Naive B cell (primary cell): ENCODE measurements at regions not wholly inside any gene's neighbourhood (a gene's known extent, or its start where the extent isn't known, plus 50 kb on each side); places are given as distances from the start of the nearest gene placed in this dataset.
A peak's percentile ranks its signal among the peaks of the same experiment; 100 is the strongest.

Experiments
- ATAC-seq, 2 donors: fragments of 150-1000 bp; cut with Tn5 transposase; 2 replicates each; pipeline ENCODE4 v1.10.0; 2021; ENCODE audit warnings: low read depth in 2 of 2, mild to moderate bottlenecking in 2 of 2, moderate library complexity in 2 of 2
- DNase-seq: peaks from one replicate; pipeline ENCODE4 v3.0.0; 2022
- H3K27ac Mint-ChIP-seq, 6 donors: one replicate each; pipeline ENCODE4 v1.8.0; 2020 to 2022; ENCODE audit warnings: mild to moderate bottlenecking in 6 of 6, mixed read lengths in 6 of 6, moderate library complexity in 5 of 6, inconsistent platforms in 2 of 6
- H3K27me3 Mint-ChIP-seq, 3 donors: one replicate each; pipeline ENCODE4 v1.8.0; 2021 to 2022; ENCODE audit warnings: mixed read lengths in 3 of 3, mild to moderate bottlenecking in 1 of 3
- H3K36me3 Mint-ChIP-seq, 2 donors: one replicate each; pipeline ENCODE4 v1.8.0; 2020 to 2022; ENCODE audit warnings: mixed read lengths in 2 of 2, inconsistent platforms in 1 of 2, mild to moderate bottlenecking in 1 of 2
- H3K4me1 Mint-ChIP-seq, 3 donors: one replicate each; pipeline ENCODE4 v1.8.0; 2020 to 2022; ENCODE audit warnings: mixed read lengths in 3 of 3, inconsistent platforms in 1 of 3, mild to moderate bottlenecking in 1 of 3, moderate library complexity in 1 of 3
- H3K4me3 Mint-ChIP-seq, 8 donors: one replicate each; pipeline ENCODE4 v1.8.0; 2020 to 2022; ENCODE audit warnings: mild to moderate bottlenecking in 8 of 8, mixed read lengths in 8 of 8, moderate library complexity in 8 of 8, inconsistent platforms in 2 of 8
- H3K9me3 Mint-ChIP-seq, 7 donors: one replicate each; pipeline ENCODE4 v1.8.0; 2020 to 2022; ENCODE audit warnings: mixed read lengths in 7 of 7, mild to moderate bottlenecking in 5 of 7, inconsistent platforms in 2 of 7, moderate library complexity in 1 of 7

GRCh38 chr3:74531491-74531890 lies 83.0 kb downstream of the CNTN3 start:
- no peak overlapping the region for H3K4me3 Mint-ChIP-seq
- peaks cover 0 to 28% (median 6%) of the 10 kb centered on the region in 7 donors for H3K9me3 Mint-ChIP-seq
- no peak overlapping the region for H3K27ac Mint-ChIP-seq
- no peaks in the 10 kb centered on the region for H3K4me1 Mint-ChIP-seq
- no peak for DNase-seq
- H3K36me3 Mint-ChIP-seq: no peaks in the 10 kb centered on the region
- H3K27me3 Mint-ChIP-seq: no peaks in the 10 kb centered on the region
- no peak for ATAC-seq

GRCh38 chr3:74529145-74529544 lies 85.3 kb downstream of the CNTN3 start:
- H3K9me3 Mint-ChIP-seq: peaks cover 0 to 28% (median 6%) of the 10 kb centered on the region in 7 donors
- DNase-seq (no peak), ATAC-seq (no peak)
- no peaks in the 10 kb centered on the region for H3K36me3 Mint-ChIP-seq
- no peaks in the 10 kb centered on the region for H3K27me3 Mint-ChIP-seq
- no peak overlapping the region for H3K4me3 Mint-ChIP-seq
- no peak overlapping the region for H3K27ac Mint-ChIP-seq
- no peaks in the 10 kb centered on the region for H3K4me1 Mint-ChIP-seq

GRCh38 chr3:74527566-74527965 lies 86.9 kb downstream of the CNTN3 start:
- Mint-ChIP-seq H3K36me3 (no peaks in the 10 kb centered on the region), H3K27me3 (no peaks in the 10 kb centered on the region), H3K4me1 (no peaks in the 10 kb centered on the region), H3K9me3 (peaks cover 0 to 21% (median 6%) of the 10 kb centered on the region in 7 donors), H3K4me3 (no peak overlapping the region), H3K27ac (no peak overlapping the region)
- no peak for DNase-seq
- ATAC-seq: no peak

- DNase-seq (no peak), ATAC-seq (no peak)
- no peak overlapping the region for H3K27ac Mint-ChIP-seq
- no peaks in the 10 kb centered on the region for H3K27me3 Mint-ChIP-seq
- no peaks in the 10 kb centered on the region for H3K36me3 Mint-ChIP-seq
- no peaks in the 10 kb centered on the region for H3K4me1 Mint-ChIP-seq
- peaks cover 0 to 7% (median 0%) of the 10 kb centered on the region in 7 donors for H3K9me3 Mint-ChIP-seq
- no peak overlapping the region for H3K4me3 Mint-ChIP-seq
These were observed 90.6 kb downstream of the CNTN3 start for GRCh38 chr3:74523811-74524210.

- Mint-ChIP-seq H3K9me3 (peaks cover 0 to 12% (median 4%) of the 10 kb centered on the region in 7 donors), H3K4me3 (no peak overlapping the region), H3K27me3 (no peaks in the 10 kb centered on the region), H3K4me1 (no peaks in the 10 kb centered on the region), H3K36me3 (no peaks in the 10 kb centered on the region), H3K27ac (no peak overlapping the region)
- no peak for ATAC-seq
- no peak for DNase-seq
These were observed 93.6 kb downstream of the CNTN3 start for GRCh38 chr3:74520895-74521294.

GRCh38 chr3:74518610-74519009 lies 95.8 kb downstream of the CNTN3 start:
- H3K4me3 Mint-ChIP-seq: no peak overlapping the region
- ATAC-seq (no peak), DNase-seq (no peak)
- no peak overlapping the region for H3K27ac Mint-ChIP-seq
- no peaks in the 10 kb centered on the region for H3K36me3 Mint-ChIP-seq
- H3K27me3 Mint-ChIP-seq: no peaks in the 10 kb centered on the region
- H3K4me1 Mint-ChIP-seq: no peaks in the 10 kb centered on the region
- H3K9me3 Mint-ChIP-seq: peaks cover 0 to 12% (median 4%) of the 10 kb centered on the region in 7 donors

GRCh38 chr3:74516019-74516418 lies 98.4 kb downstream of the CNTN3 start:
- Mint-ChIP-seq H3K27me3 (no peaks in the 10 kb centered on the region), H3K27ac (no peak overlapping the region), H3K4me3 (no peak overlapping the region), H3K9me3 (peaks cover 0 to 12% (median 4%) of the 10 kb centered on the region in 7 donors), H3K36me3 (no peaks in the 10 kb centered on the region), H3K4me1 (no peaks in the 10 kb centered on the region)
- no peak for DNase-seq
- ATAC-seq: no peak

- DNase-seq (no peak), ATAC-seq (no peak)
- Mint-ChIP-seq H3K27ac (no peak overlapping the region), H3K36me3 (no peaks in the 10 kb centered on the region), H3K4me3 (no peak overlapping the region), H3K4me1 (no peaks in the 10 kb centered on the region), H3K9me3 (peaks cover 0 to 12% (median 4%) of the 10 kb centered on the region in 7 donors), H3K27me3 (no peaks in the 10 kb centered on the region)
These were observed 99.0 kb downstream of the CNTN3 start for GRCh38 chr3:74515451-74515850.

- ATAC-seq (no peak), DNase-seq (no peak)
- H3K27me3 Mint-ChIP-seq: no peaks in the 10 kb centered on the region
- no peaks in the 10 kb centered on the region for H3K36me3 Mint-ChIP-seq
- no peaks in the 10 kb centered on the region for H3K4me1 Mint-ChIP-seq
- peaks cover 0 to 8% (median 0%) of the 10 kb centered on the region in 7 donors for H3K9me3 Mint-ChIP-seq
- H3K4me3 Mint-ChIP-seq: no peak overlapping the region
- no peak overlapping the region for H3K27ac Mint-ChIP-seq
These were observed 103.4 kb downstream of the CNTN3 start for GRCh38 chr3:74511078-74511477.

- Mint-ChIP-seq H3K4me1 (no peaks in the 10 kb centered on the region), H3K4me3 (no peak overlapping the region), H3K36me3 (no peaks in the 10 kb centered on the region), H3K9me3 (peaks cover 0 to 4% (median 0%) of the 10 kb centered on the region in 7 donors), H3K27me3 (no peaks in the 10 kb centered on the region), H3K27ac (no peak overlapping the region)
- DNase-seq: no peak
- no peak for ATAC-seq
These were observed 104.1 kb downstream of the CNTN3 start for GRCh38 chr3:74510261-74510818.

GRCh38 chr3:74507691-74508090 lies 106.8 kb downstream of the CNTN3 start:
- no peak for DNase-seq
- H3K27me3 Mint-ChIP-seq: no peaks in the 10 kb centered on the region
- peaks cover 0 to 6% (median 0%) of the 10 kb centered on the region in 7 donors for H3K9me3 Mint-ChIP-seq
- no peaks in the 10 kb centered on the region for H3K4me1 Mint-ChIP-seq
- ATAC-seq: no peak
- H3K36me3 Mint-ChIP-seq: no peaks in the 10 kb centered on the region
- no peak overlapping the region for H3K4me3 Mint-ChIP-seq
- H3K27ac Mint-ChIP-seq: peak overlapping the region in 1 of 6 donors; percentile 54

GRCh38 chr3:74506246-74506645 lies 108.2 kb downstream of the CNTN3 start:
- Mint-ChIP-seq H3K36me3 (no peaks in the 10 kb centered on the region), H3K27me3 (no peaks in the 10 kb centered on the region), H3K4me3 (no peak overlapping the region), H3K4me1 (no peaks in the 10 kb centered on the region), H3K9me3 (peaks cover 0 to 8% (median 0%) of the 10 kb centered on the region in 7 donors), H3K27ac (no peak overlapping the region)
- no peak for DNase-seq
- ATAC-seq: no peak

- Mint-ChIP-seq H3K4me1 (no peaks in the 10 kb centered on the region), H3K27me3 (no peaks in the 10 kb centered on the region), H3K36me3 (no peaks in the 10 kb centered on the region), H3K27ac (no peak overlapping the region), H3K4me3 (no peak overlapping the region), H3K9me3 (peaks cover 0 to 5% (median 0%) of the 10 kb centered on the region in 7 donors)
- DNase-seq: no peak
- ATAC-seq: no peak
These were observed 113.5 kb downstream of the CNTN3 start for GRCh38 chr3:74501007-74501406.

- no peaks in the 10 kb centered on the region for H3K27me3 Mint-ChIP-seq
- H3K27ac Mint-ChIP-seq: no peak overlapping the region
- H3K9me3 Mint-ChIP-seq: peaks cover 0 to 5% (median 0%) of the 10 kb centered on the region in 7 donors
- no peak overlapping the region for H3K4me3 Mint-ChIP-seq
- no peaks in the 10 kb centered on the region for H3K4me1 Mint-ChIP-seq
- DNase-seq (no peak), ATAC-seq (no peak)
- H3K36me3 Mint-ChIP-seq: no peaks in the 10 kb centered on the region
These were observed 114.2 kb downstream of the CNTN3 start for GRCh38 chr3:74500257-74500656.

- Mint-ChIP-seq H3K27ac (no peak overlapping the region), H3K4me1 (no peaks in the 10 kb centered on the region), H3K27me3 (no peaks in the 10 kb centered on the region), H3K4me3 (no peak overlapping the region), H3K9me3 (peaks cover 0 to 12% (median 0%) of the 10 kb centered on the region in 7 donors), H3K36me3 (no peaks in the 10 kb centered on the region)
- no peak for ATAC-seq
- no peak for DNase-seq
These were observed 122.6 kb downstream of the CNTN3 start for GRCh38 chr3:74491874-74492273.
